RPMI8226 (cell line): ENCODE measurements at regions not wholly inside any gene's neighbourhood (a gene's known extent, or its start where the extent isn't known, plus 50 kb on each side); places are given as distances from the start of the nearest gene placed in this dataset.
"Not testable (repeated sequence)": the region's sequence is repeated elsewhere in the genome, so short reads cannot be mapped to it uniquely, and the experiment has no call there.

Source experiments
- DNase-seq: peaks from one replicate; pipeline ENCODE4 v3.0.0-alpha.2; 2015

DNA sequence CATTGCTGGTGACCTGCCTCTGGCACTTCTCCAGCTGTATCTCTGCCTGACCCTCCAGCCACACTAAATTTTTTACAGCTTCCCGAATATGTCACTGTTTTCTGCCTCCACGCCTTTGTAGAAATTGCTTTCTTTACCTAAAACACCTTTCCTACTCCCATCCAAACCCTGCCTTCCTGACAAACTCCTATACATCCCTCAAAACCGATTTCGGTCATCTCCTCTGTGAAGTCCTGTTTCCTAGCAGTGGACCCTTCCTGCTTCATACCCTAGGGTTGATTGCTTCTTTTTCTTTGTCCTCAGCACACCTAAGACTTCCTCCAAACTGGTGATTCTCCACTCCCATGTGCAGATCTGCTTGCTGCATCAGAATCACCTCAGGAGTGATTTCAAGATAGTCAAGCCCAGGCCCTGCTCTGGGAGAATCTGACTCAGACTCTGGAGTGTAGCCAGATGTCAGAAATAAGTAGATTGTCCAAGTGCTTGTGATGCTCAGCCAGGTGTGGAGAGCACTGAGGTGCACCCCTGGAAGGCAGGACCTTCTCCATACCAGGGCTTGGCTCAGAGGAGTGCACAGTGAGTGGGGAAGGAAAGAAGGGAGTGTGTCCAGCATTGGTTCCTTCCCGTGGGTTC is 184.2 kb downstream of the COPRS start:
- DNase-seq = no peak

DNA sequence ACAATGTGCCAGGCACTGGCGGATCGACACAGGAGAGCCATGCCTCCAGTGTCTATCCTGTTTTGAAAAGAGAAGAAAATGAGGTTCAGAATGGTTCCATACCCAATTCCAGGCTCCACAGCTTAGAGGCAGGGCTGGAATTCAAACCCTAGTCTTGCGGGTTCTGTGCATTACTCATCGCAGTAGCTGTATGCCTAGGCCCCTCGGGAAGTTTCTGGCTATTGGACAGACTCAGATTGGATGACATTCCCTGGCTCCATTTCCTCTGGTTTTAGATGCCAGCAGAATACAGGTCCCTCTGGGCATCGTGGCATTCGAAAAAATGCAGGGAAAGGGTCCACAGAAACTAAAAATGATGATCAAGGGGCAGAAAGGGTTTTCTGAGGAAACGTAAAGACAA is 184.7 kb downstream of the COPRS start:
- DNase-seq = no peak

DNA sequence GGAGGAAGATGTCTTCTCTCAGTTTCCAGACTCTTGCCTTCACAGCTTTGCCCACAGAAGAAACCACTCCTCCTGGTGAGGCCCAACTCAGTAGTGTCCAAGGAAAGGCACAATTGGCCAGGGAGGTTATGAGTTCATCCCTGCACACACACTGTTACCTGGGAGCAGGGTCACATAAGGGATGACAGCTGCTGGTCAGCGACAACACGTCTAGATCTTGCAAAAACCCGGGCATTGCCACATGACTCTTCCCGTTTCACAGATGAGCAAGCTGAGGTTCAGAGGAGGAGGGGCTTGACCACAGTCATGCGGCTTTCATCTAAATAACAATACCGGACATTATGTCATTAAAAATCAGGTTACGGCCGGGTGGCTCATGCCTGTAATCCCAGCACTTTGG is 186.0 kb downstream of the COPRS start:
- DNase-seq = no peak

DNA sequence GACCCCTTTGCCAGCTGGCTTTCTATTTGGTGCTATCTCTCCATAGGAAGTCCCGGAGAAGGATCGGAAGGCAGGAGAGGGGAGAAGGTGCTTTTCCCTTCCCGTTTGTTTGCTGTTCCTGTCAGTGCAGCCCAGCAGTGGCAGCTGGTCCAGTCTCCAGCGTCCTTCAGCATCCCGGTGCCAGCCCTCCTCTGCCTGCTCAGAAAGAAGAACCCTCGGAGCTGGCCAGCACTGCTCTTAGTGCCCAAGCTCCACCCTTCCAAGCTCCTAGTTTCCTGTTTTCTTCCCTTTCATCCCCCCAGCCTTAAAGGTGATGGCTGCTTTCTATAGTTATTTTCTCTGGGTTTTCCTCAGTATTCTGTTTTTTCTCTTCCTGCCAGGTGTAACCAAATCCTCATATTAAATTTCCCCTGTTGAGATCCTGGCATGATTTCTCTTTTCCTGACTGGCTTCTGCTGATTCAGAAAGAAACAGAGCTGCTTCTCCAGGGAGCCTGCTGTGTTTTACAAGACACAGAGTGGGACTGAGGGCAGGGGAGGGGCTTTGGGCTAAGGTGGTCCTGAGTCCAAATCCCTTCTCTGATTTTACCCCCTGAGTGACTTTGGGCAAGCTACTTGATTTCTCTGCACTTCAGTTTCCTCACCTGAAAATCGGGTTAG is 186.8 kb downstream of the COPRS start:
- DNase-seq = no peak

DNA sequence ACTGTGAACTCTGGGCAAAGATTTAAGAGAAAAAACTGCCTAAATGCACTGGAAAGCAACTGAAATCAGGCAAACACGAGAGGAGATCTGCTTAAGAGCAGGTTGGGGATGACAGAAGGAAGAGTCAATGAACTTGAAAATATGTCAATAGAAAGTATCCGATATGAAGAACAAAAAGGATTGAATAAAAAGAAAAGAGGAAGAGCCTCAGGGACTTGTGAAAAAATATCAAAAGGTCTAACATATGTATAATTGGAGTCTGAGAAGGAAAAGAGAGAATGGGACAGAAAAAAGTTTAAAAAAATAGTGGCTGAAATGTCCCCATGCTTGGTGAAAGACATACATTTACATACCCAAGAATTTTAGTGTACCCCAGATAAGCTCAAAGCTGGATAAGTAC is 195.5 kb downstream of the COPRS start:
- DNase-seq = no peak

DNA sequence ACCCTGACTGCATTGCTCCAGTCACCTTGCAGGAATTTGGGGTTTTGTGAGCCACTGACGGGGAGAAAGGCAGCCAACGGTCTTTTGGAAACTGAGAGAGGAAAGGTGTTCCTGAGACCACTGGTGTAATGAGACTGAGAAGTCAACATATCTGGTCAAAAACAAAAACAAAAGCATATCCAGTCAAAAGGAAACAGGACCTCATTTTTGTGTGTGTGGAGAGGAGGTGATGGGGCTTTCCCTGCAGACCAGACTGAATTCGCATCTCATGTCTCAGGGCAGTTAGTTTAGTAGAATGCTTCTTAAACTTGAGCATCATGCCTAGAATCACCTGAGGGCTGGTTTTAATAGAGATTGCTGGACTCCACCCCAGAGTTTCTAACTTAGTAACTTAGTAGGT is 198.4 kb downstream of the COPRS start:
- no peak for DNase-seq

DNA sequence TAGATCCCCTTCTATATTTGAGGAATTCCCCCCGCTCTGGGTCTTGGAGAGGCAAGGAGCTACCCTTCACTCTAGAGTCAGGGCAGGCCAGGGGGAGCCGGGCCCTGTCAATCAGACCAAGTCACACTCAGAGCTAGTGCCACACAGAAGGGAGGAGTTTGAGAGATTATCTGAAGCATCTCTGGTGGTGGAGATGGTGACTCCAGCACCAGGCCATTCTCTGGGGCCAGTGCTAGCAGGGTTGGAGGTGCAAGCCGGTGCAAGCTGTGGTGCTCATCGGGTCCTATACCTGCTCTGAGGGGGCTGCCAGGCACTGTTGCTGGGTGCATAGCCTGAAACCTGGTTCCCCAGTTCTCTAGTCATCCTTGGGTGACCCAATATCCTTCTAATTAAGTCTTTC is 201.2 kb downstream of the COPRS start:
- DNase-seq = no peak

DNA sequence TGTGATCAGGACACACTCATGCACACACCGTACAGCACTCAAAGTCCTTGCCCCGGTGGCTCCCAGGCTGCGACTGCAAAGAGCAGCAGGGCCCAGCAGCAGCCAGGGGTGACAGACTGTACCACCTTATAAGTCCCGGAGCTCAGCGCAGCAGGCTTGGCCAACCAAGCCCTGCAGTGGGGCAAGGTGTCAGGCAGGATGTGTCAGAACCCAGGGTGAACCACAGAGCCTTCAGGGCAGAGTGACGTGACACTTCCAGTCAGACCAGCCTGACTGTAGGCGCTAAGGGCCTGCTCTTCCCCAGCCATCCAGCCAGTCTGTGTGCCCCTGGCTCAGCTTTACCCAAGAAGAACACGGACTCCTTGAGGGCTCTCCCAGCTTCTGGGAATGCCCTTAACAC is 204.1 kb downstream of the COPRS start:
- DNase-seq = peak; percentile 11

DNA sequence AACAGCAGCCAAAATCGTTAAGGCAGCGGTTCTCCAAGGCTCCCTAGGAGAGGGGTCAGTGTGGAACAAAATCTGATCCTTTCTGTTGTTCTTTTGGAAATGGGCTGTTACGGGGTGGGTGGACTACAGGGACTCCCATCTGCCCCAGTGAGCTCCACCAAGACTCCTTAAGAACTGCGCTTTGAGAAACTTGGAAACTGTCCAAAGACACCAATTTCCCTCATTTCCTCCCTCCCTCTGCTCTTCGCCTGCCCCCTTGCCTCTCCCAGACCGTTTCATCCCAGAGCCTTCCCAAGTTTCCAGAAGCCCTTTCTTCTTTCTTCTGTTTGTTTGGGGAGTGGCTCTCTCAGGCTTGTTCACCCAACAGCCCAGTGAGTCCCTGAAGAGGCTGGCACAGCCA is 205.4 kb downstream of the COPRS start:
- DNase-seq = no peak

DNA sequence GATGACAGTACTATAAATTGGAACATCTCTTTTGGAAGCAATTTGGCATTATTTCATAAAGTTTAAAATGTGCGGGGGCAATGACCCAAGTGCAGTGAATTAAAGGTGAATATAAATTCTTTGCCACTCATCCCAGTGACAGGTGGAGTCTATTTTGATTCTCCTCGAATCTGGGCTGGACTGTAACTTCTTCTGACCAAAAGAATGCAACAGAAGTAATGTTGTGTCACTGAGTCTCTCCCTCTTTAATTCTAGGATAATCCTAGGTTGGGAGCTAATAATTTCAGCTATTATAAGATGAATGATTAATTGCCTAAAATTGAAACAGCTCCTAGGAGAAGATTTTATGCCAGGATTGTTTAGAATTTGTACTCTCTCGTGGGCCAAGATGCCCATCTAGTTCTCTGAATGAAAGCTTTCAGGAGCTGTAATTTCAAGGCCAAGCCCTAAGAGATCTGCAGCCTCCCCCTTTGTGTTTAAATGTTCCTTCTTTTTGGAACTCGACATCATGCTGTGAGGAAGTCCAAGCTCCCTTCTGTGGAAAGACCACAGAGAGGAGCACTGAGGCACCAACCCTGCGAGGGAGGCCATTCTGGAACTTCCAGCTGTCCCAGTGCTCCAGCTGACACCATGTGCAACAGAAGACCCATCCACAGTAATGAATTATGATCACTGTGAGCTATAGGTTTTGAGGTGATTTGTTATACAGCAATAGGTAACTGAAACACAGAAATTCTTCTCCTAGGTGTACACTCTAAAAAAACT is 208.1 kb downstream of the COPRS start:
- no peak for DNase-seq

DNA sequence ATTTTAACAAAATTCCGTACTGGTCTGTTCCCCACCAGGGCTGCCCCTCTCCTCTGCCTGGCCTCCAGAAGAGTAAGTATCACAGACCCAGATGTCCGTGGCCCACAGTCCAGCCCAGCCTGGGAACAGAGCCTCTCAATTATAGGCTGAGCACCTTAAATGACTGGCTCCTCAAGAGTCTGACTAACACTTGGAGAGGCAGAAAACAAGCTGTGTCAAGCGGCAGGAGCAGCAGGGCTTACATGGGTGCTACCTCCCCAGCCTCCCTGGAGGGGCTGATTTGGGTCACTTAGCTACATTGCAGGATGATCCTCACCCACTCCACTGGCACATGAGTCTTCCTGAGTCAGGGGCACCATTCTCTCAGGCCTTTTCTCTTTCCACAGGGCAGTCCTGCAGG is 209.7 kb downstream of the COPRS start:
- no peak for DNase-seq

DNA sequence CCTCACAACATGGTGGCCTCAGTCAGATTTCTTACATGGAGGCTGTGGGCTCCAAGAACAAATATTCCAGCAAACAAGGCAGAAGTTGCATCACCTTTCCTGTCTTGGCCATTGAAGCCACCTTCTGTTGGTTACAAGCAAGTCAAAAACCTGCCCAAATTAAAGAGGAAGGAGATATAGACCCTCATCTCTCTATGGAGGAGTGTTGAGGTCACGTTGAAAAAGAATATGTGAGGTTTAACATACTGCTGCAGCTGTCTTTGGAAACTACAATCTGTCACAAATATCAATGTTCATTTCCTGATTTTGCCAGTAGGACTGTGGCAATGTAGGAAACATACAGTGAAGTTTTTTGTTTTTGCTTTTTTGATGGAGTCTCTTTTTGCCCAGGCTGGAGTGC is 211.4 kb downstream of the COPRS start:
- no peak for DNase-seq

DNA sequence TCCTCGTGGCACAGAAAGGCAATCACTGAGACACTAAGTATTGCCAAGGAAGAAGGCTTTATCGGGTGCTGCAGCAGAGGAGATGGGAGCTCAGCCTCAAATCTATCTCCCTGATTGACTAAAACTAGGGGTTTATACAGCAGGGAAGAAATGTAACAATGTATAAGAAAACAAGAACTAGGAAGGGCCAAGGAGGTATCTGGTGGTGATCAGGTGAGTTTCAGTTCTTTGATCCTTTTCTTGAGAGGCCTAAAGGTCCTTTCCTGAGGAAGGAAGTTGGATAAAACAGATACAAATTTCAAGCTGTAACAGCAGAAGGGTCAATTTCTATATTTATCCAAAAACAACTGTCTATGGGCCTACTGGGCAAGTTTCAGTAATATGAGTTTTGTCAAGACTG is 212.4 kb downstream of the COPRS start:
- no peak for DNase-seq

DNA sequence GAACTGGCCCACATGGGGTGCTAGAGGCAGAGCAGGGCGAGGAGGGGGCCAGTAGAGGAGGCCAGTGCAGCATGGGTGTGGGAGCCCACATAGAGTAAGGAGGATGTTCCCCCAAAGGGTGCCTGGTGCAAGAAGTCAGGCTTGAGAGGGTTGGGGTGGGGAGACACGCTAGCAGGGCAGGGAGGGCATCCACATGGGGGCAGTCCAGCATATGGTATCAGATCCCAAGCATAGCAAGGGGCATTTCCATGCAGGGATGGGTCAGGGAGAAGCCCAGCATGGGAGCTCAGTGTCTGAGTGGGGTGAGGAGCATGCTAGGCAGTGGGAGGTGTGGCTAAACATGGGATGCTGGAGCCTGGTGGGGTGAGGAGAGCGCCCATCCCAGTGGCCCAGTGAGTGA is 213.7 kb downstream of the COPRS start:
- no peak for DNase-seq

DNA sequence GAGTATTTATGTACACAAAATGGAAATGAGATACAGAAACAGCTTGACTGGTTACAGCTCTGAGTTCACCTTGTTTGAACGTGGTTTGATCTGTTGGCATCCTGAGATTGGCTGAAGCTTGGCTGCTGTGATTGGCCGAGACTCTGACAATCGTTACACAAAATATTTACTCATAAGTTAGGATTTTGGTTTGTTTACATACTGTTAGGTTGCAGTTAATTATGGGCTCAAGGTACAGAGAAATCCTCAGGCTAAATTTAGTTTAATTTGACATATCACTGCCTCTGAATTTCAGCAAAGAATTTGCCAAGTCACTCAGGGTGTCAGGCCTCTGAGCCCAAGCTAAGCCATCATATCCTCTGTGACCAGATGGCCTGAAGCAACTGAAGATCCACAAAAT is 227.3 kb downstream of the COPRS start:
- DNase-seq = no peak

DNA sequence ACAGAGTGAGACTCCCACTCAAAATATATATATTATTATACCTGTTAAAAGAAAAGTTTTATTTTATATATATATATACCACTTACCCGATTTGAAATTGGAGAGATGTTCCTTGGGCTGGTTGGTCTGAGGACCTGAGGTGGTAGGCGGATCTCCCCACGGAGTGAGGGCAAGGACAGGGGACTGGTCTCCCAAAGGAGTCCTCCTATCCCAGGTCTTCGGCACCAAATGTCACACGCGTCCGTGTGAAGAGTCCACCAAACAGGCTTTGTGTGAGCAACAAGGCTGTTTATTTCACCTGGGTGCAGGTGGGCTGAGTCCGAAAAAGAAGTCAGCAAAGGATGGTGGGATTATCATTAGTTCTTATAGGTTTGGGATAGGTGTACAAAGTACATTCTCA is 228.2 kb downstream of the COPRS start:
- DNase-seq = not testable (repeated sequence)

DNA sequence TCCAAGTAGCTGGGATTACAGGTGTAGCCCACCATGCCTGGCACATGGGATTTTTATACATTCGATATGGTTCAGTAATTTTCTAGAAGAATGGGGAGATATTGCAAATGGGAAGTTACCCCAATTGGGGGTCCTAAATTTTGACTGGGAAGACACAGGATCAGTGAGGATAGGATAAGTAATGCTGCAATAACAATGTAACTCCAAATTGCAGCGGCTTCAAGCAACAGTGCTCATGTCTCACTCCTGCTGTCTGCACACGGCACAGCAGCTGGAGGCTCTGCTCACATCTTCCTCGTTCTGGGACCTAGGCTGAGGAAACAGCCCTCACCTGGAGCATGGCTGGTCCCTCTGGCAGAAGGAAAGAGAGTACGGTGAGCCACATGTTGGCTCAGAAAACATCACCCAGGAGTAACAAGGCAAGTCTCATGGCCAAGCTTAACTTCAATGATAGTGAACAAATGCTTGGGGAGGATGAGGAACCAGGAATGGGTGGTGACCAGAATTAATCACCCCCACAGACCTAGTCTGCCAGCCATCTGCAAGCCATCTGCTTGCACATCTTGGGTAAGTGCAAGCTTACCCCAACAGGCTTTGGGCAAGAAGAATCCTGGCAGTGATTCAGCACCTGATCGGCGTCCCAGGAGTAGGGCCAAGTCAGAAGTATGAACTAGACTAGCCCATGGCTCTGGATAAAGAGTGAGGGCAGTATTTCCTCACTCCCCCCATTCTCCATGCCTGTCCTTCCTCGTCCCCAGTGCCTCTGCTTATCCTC is 229.2 kb downstream of the COPRS start:
- DNase-seq = peak; percentile 15

DNA sequence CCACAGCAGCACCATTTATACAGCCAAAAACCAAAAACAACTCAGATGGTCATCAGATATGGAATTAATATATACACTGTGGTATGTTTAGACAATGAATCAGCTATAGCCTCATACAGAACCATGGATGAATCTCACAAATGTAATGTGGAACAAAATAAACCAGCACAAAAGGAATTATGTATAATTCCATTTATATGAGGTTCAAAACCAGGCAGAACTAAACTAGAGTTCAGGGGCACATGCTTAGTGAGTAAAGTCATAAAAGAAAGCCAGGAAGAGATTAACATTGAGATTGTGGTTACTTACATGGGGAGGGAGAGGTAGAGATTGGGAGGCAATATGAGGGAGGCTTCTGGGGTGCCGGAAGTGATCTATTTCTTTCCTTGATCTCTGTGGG is 231.1 kb downstream of the COPRS start:
- no peak for DNase-seq

DNA sequence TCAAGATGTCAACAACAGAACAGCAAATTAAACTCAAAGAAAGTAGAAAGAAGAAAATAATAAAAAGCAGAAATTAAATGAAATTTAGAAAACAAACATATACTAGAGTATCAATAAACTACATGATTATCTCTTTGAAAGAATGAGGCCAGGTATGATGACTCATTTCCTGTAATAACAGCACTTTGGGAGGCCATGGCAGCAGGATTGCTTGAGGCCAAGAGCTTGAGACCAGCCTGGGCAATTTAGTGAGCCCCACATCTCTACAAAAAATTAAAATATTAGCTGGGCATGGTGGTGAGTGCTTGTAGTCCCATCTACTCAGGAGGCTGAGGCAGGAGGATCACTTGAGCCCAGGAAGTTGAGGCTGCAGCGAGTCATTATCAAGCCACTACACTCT is 232.5 kb downstream of the RAB11FIP4 start:
- DNase-seq = no peak

DNA sequence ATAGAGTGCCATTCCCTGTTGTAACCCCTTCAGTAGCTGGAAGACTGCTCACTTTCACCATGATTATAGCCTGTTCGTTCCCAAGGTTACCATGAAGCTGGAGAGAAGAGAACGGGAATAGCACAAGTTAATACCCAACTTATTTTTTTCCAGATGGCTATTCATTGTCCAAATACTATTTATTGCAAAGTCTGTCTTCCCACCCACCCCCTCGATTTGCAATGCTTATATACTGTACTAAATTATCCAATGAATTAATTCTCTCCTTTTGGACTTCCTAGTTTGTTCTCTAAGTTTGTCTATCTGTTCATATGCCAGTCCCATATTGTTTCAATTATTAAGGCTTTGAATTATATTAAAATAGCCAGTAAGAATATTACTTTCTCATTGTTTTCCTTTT is 231.0 kb downstream of the RAB11FIP4 start:
- DNase-seq = no peak

DNA sequence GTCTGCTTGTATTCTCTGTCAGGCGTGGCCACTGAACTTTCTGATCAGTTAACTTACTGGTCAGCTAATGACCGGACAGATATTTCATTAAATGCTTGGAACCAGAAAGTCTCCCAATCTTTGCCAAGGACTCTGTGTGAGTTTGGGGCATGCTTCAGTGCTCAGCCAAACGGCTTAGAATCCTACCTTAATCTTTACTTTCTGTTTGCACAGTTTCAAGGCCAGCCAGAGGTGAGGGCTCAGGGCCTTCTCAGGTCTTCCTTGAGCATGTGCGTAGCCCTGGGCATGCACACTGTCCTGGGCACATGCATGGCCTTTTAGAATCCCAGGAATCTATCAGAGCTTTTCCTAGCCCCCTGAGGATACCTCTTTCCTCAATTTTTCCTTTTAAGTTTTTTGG is 230.1 kb downstream of the RAB11FIP4 start:
- no peak for DNase-seq

DNA sequence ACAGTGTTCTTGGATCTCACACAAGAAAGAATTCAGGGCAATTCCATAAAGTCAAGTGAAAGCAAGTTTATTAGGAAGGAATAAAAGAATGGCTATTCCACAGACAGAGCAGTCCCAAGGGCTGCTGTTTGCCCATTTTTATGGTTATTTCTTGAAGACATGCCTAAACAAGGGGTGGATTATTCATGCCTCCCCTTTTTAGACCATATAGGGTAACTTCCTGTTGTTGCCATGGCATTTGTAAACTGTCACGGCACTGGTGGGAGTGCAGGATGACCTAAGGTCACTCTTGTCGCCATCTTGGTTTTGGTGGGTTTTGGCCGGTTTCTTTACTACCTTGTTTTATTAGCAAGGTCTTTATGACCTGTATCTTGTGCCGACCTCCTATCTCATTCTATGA is 219.6 kb downstream of the RAB11FIP4 start:
- DNase-seq = not testable (repeated sequence)
